Colonic mucosa (tissue), 4 donors: ENCODE measurements at regions not wholly inside any gene's neighbourhood (a gene's known extent, or its start where the extent isn't known, plus 50 kb on each side); places are given as distances from the start of the nearest gene placed in this dataset.

ENCODE experiments used
- DNase-seq: peaks from one replicate; pipeline ENCODE4 v3.0.0-alpha.2; 2020
- H3K27ac ChIP-seq: fragments of 200-600 bp; one replicate; pipeline ENCODE4 v1.8.0; 2021
- H3K27me3 ChIP-seq: fragments of 200-600 bp; one replicate; pipeline ENCODE4 v1.8.0; 2021
- H3K36me3 ChIP-seq: fragments of 200-600 bp; one replicate; pipeline ENCODE4 v1.8.0; 2021
- H3K4me1 ChIP-seq: fragments of 200-600 bp; one replicate; pipeline ENCODE4 v1.8.0; 2021; ENCODE audit warnings: mild to moderate bottlenecking
- H3K4me3 ChIP-seq: fragments of 200-600 bp; one replicate; pipeline ENCODE4 v1.8.0; 2021
- H3K9ac ChIP-seq, 2 donors: one replicate each; pipeline ENCODE4 v1.7.0; 2013; ENCODE audit warnings: control low read depth in 2 of 2, low read depth in 2 of 2, low read length in 2 of 2
- H3K9me3 ChIP-seq: fragments of 200-600 bp; one replicate; pipeline ENCODE4 v1.8.0; 2021
- CTCF ChIP-seq: fragments of 200-600 bp; IDR thresholded peaks from one replicate; pipeline ENCODE4 v1.8.0; 2022; ENCODE audit warnings: antibody characterized with exemption, mild to moderate bottlenecking
- intact Hi-C: fragments of 100-400 bp; cut with DNase I; formaldehyde crosslinking; loops from one replicate; pipeline ENCODE4 v1.14.1; 2022
- donor health status: healthy.
- donor health status: DM: no; HTN: no; CAD: no.
- donor health status: DM: no; HTN: no; CAD: no.

GRCh38 chr4:159981469-159981856 is 878.6 kb downstream of the RAPGEF2 start:
- Histone ChIP-seq H3K9ac (no peak overlapping the region), H3K36me3 (no peaks in the 10 kb centered on the region), H3K4me3 (no peak overlapping the region), H3K4me1 (no peaks in the 10 kb centered on the region), H3K9me3 (no peaks in the 10 kb centered on the region), H3K27me3 (no peaks in the 10 kb centered on the region), H3K27ac (no peak overlapping the region)
- intact Hi-C loops: no loop called here
- TF ChIP-seq CTCF: no peak
- DNase-seq: no peak

GRCh38 chr4:159983082-159983481 is 880.2 kb downstream of the RAPGEF2 start:
- Histone ChIP-seq H3K4me3 (no peak overlapping the region), H3K9me3 (no peaks in the 10 kb centered on the region), H3K4me1 (no peaks in the 10 kb centered on the region), H3K27ac (no peak overlapping the region), H3K9ac (no peak overlapping the region), H3K27me3 (no peaks in the 10 kb centered on the region), H3K36me3 (no peaks in the 10 kb centered on the region)
- TF ChIP-seq CTCF: no peak
- intact Hi-C loops: no loop called here
- no peak for DNase-seq

GRCh38 chr4:160009656-160010493 is 907.0 kb downstream of the RAPGEF2 start:
- H3K27me3 ChIP-seq: no peaks in the 10 kb centered on the region
- H3K9me3 ChIP-seq: no peaks in the 10 kb centered on the region
- no peak overlapping the region for H3K4me3 ChIP-seq
- no peak overlapping the region for H3K27ac ChIP-seq
- H3K9ac ChIP-seq: no peak overlapping the region
- no peak for TF ChIP-seq CTCF
- no peaks in the 10 kb centered on the region for H3K36me3 ChIP-seq
- intact Hi-C loops: no loop called here
- no peak for DNase-seq
- no peaks in the 10 kb centered on the region for H3K4me1 ChIP-seq

GRCh38 chr4:160019936-160020335 is 917.1 kb downstream of the RAPGEF2 start:
- no peaks in the 10 kb centered on the region for H3K36me3 ChIP-seq

GRCh38 chr4:160020804-160021203 is 917.9 kb downstream of the RAPGEF2 start:
- no peaks in the 10 kb centered on the region for H3K9me3 ChIP-seq
- H3K27ac ChIP-seq: no peak overlapping the region
- TF ChIP-seq CTCF: no peak
- no peak overlapping the region for H3K9ac ChIP-seq
- no peak for DNase-seq
- H3K27me3 ChIP-seq: no peaks in the 10 kb centered on the region
- no peak overlapping the region for H3K4me3 ChIP-seq
- no peaks in the 10 kb centered on the region for H3K36me3 ChIP-seq
- intact Hi-C loops: no loop called here
- no peaks in the 10 kb centered on the region for H3K4me1 ChIP-seq

More at GRCh38 chr4:160019936-160020335, 917.1 kb downstream of the RAPGEF2 start:
- no peak overlapping the region for H3K27ac ChIP-seq
- H3K9ac ChIP-seq: no peak overlapping the region
- intact Hi-C loops: no loop called here
- no peaks in the 10 kb centered on the region for H3K4me1 ChIP-seq
- H3K27me3 ChIP-seq: no peaks in the 10 kb centered on the region
- H3K9me3 ChIP-seq: no peaks in the 10 kb centered on the region
- no peak for DNase-seq
- no peak overlapping the region for H3K4me3 ChIP-seq
- TF ChIP-seq CTCF: no peak
